Peyer's patch (tissue), 4 donors: ENCODE measurements at regions not wholly inside any gene's neighbourhood (a gene's known extent, or its start where the extent isn't known, plus 50 kb on each side); places are given as distances from the start of the nearest gene placed in this dataset.

Experiments
- DNase-seq, 3 donors: peaks; one replicate each; pipeline ENCODE4 v3.0.0-alpha.2; 2017 to 2019
- H3K27ac ChIP-seq, 4 donors: fragments of 200-600 bp; sonication (generic); one replicate each; pipeline ENCODE4 v1.5.1; 2016 to 2019
- H3K27me3 ChIP-seq, 2 donors: fragments of 200-600 bp; sonication (generic); one replicate each; pipeline ENCODE4 v1.5.1; 2019
- H3K36me3 ChIP-seq, 3 donors: fragments of 200-600 bp; sonication (generic); one replicate each; pipeline ENCODE4 v1.5.1; 2016 to 2019
- H3K4me1 ChIP-seq, 4 donors: fragments of 200-600 bp; sonication (generic); one replicate each; pipeline ENCODE4 v1.5.1; 2016 to 2019
- H3K4me3 ChIP-seq, 4 donors: fragments of 200-600 bp; sonication (generic); 1 replicate in 3 of 4; 2 replicates in 1 of 4; pipeline ENCODE4 v1.5.1; 2016 to 2019; ENCODE audit warnings: mild to moderate bottlenecking in 1 of 4
- H3K9me3 ChIP-seq, 4 donors: fragments of 200-600 bp; sonication (generic); one replicate each; pipeline ENCODE4 v1.5.1; 2016 to 2019; ENCODE audit warnings: mild to moderate bottlenecking in 1 of 4
- POLR2A ChIP-seq, 2 donors: fragments of 450-650 bp; IDR thresholded peaks; one replicate each; pipeline ENCODE4 v1.5.1; 2017; ENCODE audit warnings: antibody characterized with exemption in 2 of 2, mild to moderate bottlenecking in 2 of 2, moderate library complexity in 2 of 2
- TF ChIP-seq, protein P1 (sequence below), 6 experiments: fragments of 450-650 bp in 4 of 6; fragments of 200-600 bp in 2 of 6; sonication (generic) in 1 of 6; IDR thresholded peaks; one replicate each; pipeline ENCODE4 v1.5.1; 2017 to 2019; ENCODE audit warnings: antibody characterized with exemption in 6 of 6, mild to moderate bottlenecking in 3 of 6, moderate library complexity in 1 of 6

DNA sequence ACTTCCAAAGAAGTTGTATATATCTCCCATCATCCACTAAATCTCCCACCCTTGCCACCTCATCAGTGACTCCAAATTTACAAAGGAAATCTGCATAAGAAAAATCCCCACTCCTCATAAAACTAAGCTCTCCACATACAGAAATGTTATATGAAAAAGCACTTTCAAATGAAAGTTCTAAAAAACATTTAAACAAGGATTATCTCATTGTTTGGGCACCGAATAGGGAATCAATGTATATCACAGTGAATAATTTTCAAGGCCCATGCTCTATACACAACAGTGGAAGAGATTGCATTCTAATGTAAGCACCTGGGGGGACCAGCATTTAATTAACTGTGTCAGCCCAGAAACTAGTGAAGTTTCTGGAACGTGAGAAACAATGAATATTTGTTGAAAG lies 70.1 kb downstream of the OSR1 start:
- Histone ChIP-seq H3K9me3 (no peaks in the 10 kb centered on the region), H3K36me3 (no peaks in the 10 kb centered on the region), H3K4me1 (no peaks in the 10 kb centered on the region), H3K4me3 (no peak overlapping the region), H3K27me3 (no peaks in the 10 kb centered on the region), H3K27ac (no peak overlapping the region)
- TF ChIP-seq POLR2A (IDR thresholded peaks at IDR 0.05), result no peak
- TF ChIP-seq, protein P1, sequence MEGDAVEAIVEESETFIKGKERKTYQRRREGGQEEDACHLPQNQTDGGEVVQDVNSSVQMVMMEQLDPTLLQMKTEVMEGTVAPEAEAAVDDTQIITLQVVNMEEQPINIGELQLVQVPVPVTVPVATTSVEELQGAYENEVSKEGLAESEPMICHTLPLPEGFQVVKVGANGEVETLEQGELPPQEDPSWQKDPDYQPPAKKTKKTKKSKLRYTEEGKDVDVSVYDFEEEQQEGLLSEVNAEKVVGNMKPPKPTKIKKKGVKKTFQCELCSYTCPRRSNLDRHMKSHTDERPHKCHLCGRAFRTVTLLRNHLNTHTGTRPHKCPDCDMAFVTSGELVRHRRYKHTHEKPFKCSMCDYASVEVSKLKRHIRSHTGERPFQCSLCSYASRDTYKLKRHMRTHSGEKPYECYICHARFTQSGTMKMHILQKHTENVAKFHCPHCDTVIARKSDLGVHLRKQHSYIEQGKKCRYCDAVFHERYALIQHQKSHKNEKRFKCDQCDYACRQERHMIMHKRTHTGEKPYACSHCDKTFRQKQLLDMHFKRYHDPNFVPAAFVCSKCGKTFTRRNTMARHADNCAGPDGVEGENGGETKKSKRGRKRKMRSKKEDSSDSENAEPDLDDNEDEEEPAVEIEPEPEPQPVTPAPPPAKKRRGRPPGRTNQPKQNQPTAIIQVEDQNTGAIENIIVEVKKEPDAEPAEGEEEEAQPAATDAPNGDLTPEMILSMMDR (IDR thresholded peaks at IDR 0.05), result no peak
- no peak for DNase-seq

GRCh38 chr2:19287324-19287723 lies 71.1 kb downstream of the OSR1 start:
- no peaks in the 10 kb centered on the region for H3K27me3 ChIP-seq
- no peaks in the 10 kb centered on the region for H3K36me3 ChIP-seq

DNA sequence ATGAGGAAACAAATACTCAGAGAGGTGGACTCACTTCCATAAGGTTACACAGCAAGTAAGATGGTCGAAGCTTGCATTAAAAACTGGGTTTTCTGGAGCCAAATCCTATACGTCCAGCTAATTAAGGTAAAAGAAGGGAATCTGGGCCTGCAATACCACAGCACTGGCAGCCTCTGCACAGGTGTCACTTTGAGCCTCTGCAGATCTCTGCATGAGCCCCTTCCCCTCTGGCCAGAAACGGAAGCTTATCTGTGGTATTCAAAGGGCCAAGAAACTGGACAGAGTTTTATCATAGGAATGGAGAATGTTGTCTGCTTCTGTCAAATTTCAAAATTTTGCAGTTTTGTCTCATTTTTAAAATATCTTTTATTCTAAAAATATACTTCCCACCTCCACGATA lies 76.1 kb downstream of the OSR1 start:
- Histone ChIP-seq H3K4me1 (no peaks in the 10 kb centered on the region), H3K9me3 (no peaks in the 10 kb centered on the region), H3K36me3 (no peaks in the 10 kb centered on the region), H3K4me3 (no peak overlapping the region), H3K27ac (no peak overlapping the region), H3K27me3 (no peaks in the 10 kb centered on the region)
- DNase-seq, result no peak
- TF ChIP-seq, protein P1 (IDR thresholded peaks at IDR 0.05), result no peak
- TF ChIP-seq POLR2A (IDR thresholded peaks at IDR 0.05), result no peak

More at GRCh38 chr2:19287324-19287723, 71.1 kb downstream of the OSR1 start:
- Histone ChIP-seq H3K9me3 (no peaks in the 10 kb centered on the region), H3K4me3 (no peak overlapping the region), H3K4me1 (no peaks in the 10 kb centered on the region), H3K27ac (no peak overlapping the region)
- TF ChIP-seq, protein P1 (IDR thresholded peaks at IDR 0.05), result no peak
- TF ChIP-seq POLR2A (IDR thresholded peaks at IDR 0.05), result no peak
- DNase-seq, result no peak

GRCh38 chr2:19274439-19274838 lies 84.0 kb downstream of the OSR1 start:
- TF ChIP-seq POLR2A (IDR thresholded peaks at IDR 0.05), result no peak
- TF ChIP-seq, protein P1 (IDR thresholded peaks at IDR 0.05), result no peak
- no peaks in the 10 kb centered on the region for H3K27me3 ChIP-seq
- no peak overlapping the region for H3K27ac ChIP-seq
- H3K9me3 ChIP-seq, result no peaks in the 10 kb centered on the region
- no peak overlapping the region for H3K4me3 ChIP-seq
- no peaks in the 10 kb centered on the region for H3K4me1 ChIP-seq
- no peak for DNase-seq
- no peaks in the 10 kb centered on the region for H3K36me3 ChIP-seq

GRCh38 chr2:19272941-19273470 lies 85.4 kb downstream of the OSR1 start:
- Histone ChIP-seq H3K36me3 (no peaks in the 10 kb centered on the region), H3K4me3 (no peak overlapping the region), H3K27ac (no peak overlapping the region), H3K4me1 (no peaks in the 10 kb centered on the region), H3K9me3 (no peaks in the 10 kb centered on the region), H3K27me3 (no peaks in the 10 kb centered on the region)
- DNase-seq, result no peak
- TF ChIP-seq, protein P1 (IDR thresholded peaks at IDR 0.05), result no peak
- TF ChIP-seq POLR2A (IDR thresholded peaks at IDR 0.05), result no peak

- Histone ChIP-seq H3K27me3 (no peaks in the 10 kb centered on the region), H3K9me3 (no peaks in the 10 kb centered on the region), H3K27ac (no peak overlapping the region), H3K36me3 (no peaks in the 10 kb centered on the region), H3K4me1 (no peaks in the 10 kb centered on the region), H3K4me3 (no peak overlapping the region)
- no peak for DNase-seq
- TF ChIP-seq, protein P1 (IDR thresholded peaks at IDR 0.05), result no peak
- no peak for TF ChIP-seq POLR2A (IDR thresholded peaks at IDR 0.05)
Observed at GRCh38 chr2:19272039-19272438, 86.4 kb downstream of the OSR1 start.
